GM10266 (cell line): ENCODE measurements at regions not wholly inside any gene's neighbourhood (a gene's known extent, or its start where the extent isn't known, plus 50 kb on each side); places are given as distances from the start of the nearest gene placed in this dataset.

Experiments
- DNase-seq: peaks from one replicate; pipeline ENCODE4 v3.0.0; 2012; ENCODE audit errors: extremely low spot score
- CTCF ChIP-seq: IDR thresholded peaks from 2 replicates; pipeline ENCODE4 v1.5.1; 2012; ENCODE audit warnings: mild to moderate bottlenecking, low read depth; ENCODE audit not compliant: control insufficient read depth, insufficient read depth; ENCODE audit errors: missing control alignments

DNA sequence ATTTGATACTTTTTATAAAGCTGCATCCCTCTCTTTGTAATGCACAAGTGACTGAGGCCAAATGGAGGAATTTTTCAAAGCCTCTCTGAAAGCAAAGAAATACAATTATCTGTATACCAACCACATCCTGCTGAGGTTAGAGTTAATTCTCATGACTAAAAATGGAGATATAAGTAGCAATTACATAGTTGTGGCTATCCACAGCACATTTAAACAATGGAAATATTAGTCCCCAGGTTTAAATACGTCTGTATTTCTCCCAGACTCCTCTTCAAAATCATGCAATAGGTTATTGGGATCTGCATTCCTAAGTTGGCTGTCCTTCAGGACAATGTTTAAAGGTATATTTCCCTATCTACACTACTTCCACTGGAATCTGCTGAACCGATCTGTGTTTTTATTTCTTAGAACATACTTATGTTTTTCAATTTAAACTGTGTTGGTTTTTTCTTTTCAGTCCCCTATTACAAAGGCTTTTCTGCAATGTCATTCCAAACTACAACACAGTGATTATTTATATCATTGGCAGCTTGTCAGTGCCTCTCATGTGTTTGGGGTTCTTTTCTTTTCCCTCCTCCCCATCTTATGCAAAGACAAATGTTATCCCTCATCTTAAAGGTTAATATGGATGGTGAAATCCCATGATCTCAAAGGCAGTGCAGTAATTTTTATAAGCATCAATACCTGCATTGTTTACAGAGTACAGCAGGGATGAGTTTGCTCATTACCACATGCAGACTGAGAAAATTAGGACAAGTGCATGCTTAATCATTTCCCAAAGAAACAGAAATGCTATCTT lies 134.8 kb upstream of the FSHR start:
- DNase-seq: no peak
- TF ChIP-seq CTCF: no peak

- no peak for TF ChIP-seq CTCF
- DNase-seq: no peak
Measured at GRCh38 chr2:49288113-49288705, 133.9 kb upstream of the FSHR start.

DNA sequence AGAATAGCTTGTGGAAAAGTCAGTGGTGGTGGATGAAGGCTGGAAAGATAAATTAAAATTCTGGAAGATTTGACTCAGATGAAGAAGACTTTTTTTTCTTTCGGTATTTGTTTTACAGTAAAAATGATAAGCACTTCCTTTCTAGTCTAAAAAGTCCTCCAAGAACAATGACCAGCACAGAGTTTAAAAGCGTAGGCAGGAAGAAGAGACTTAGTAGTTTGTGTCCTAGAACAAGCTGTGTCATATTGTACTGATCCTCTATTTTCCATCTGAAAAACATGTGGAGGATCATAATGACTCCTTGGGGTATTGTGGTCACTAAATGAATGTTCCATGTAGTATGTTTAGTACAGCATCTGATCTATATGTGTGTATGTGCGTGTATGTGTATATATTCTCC lies 132.4 kb upstream of the FSHR start:
- DNase-seq: no peak
- no peak for TF ChIP-seq CTCF

- no peak for TF ChIP-seq CTCF
- no peak for DNase-seq
Measured at GRCh38 chr2:49286045-49286444, 131.7 kb upstream of the FSHR start.

DNA sequence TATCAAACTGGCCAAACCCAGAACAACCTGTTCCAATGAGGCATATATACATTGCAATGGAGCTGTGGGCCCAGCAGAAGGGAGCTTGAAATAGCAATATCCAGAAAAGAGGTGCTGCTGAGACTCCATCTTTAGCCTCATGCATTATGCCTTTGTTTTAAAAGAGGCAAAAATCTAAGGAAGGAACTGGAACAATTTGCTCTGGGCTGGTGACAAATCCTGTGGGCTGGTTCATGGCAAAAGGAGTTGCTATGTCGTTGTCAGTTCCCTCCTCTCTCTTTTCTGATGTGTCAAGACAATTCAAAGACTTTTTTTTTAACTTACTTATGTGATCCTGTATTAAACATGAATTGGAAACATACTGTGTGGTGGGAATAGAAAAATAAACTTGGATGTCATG lies 124.2 kb upstream of the FSHR start:
- no peak for TF ChIP-seq CTCF

GRCh38 chr2:49278141-49278540 lies 123.8 kb upstream of the FSHR start:
- DNase-seq: no peak
- TF ChIP-seq CTCF: no peak

More for the DNA sequence above, 124.2 kb upstream of the FSHR start:
- DNase-seq: no peak

- no peak for TF ChIP-seq CTCF
- DNase-seq: no peak
Measured at GRCh38 chr2:49271060-49271606, 116.8 kb upstream of the FSHR start.
